ENCODE measurements at regions not wholly inside any gene's neighbourhood (a gene's known extent, or its start where the extent isn't known, plus 50 kb on each side); places are given as distances from the start of the nearest gene placed in this dataset.

- TF ChIP-seq, protein P1, sequence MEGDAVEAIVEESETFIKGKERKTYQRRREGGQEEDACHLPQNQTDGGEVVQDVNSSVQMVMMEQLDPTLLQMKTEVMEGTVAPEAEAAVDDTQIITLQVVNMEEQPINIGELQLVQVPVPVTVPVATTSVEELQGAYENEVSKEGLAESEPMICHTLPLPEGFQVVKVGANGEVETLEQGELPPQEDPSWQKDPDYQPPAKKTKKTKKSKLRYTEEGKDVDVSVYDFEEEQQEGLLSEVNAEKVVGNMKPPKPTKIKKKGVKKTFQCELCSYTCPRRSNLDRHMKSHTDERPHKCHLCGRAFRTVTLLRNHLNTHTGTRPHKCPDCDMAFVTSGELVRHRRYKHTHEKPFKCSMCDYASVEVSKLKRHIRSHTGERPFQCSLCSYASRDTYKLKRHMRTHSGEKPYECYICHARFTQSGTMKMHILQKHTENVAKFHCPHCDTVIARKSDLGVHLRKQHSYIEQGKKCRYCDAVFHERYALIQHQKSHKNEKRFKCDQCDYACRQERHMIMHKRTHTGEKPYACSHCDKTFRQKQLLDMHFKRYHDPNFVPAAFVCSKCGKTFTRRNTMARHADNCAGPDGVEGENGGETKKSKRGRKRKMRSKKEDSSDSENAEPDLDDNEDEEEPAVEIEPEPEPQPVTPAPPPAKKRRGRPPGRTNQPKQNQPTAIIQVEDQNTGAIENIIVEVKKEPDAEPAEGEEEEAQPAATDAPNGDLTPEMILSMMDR (IDR thresholded peaks at IDR 0.05): no peak
- no peak for TF ChIP-seq POLR2A (IDR thresholded peaks at IDR 0.05)
These were observed 104.2 kb downstream of the SEC61B start for GRCh38 chr9:99326112-99326916.
